A172 (cell line): ENCODE measurements at regions not wholly inside any gene's neighbourhood (a gene's known extent, or its start where the extent isn't known, plus 50 kb on each side); places are given as distances from the start of the nearest gene placed in this dataset.
"Not testable (repeated sequence)": the region's sequence is repeated elsewhere in the genome, so short reads cannot be mapped to it uniquely, and the experiment has no call there.

Experiments used
- DNase-seq: peaks from one replicate; pipeline ENCODE4 v3.0.0-alpha.2; 2015; ENCODE audit warnings: low spot score

DNA sequence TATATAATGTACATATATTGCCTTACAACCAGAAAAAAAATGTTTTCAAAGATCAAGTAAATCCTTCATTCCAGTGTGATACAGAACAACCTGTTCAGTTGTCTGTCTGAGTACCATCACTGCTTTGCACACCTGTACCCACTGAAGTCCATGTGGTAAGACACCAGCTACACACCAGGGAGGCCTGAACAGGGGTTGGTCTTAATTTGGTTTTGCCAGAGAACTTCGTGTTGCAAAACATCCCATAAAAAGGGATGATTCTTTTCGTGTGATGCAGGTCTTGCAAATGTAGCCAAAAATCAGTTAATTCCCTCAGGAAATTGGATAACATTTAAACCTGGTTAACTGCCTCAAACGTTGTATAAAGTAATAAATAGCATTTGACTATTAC, 73.7 kb upstream of the SLC1A4 start:
- DNase-seq, result no peak

DNA sequence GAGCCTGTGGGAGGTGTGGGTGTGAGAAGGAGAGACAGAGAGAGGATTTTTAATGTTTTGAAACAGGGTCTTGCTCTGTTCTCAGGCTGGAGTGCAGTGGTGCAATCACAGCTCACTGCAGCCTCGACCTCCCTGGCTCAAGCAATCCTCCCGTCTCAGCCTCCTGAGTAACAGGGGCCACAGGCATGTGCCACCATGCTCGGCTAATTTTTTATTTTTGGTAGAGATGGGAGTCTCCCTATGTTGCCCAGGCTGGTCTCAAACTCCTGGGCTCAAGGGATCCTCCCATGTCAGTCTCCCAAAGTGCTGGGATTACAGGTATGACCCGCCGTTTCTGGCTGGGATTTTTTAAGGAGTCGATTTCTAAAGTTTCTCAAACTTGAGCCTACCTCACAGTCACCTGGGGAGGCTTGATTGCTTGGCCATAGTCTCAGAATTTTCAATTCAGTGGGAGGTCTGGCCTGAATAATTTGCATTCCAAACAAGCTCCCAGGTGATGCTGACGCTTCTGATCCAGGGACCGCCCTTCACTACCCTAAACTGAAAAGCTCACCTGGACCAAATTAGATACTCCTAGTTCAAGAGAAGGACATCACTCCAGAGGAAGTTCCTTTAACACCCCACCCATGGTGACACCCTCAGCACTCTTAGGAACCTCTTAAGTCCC, 70.8 kb upstream of the SLC1A4 start:
- DNase-seq, result no peak

- DNase-seq, result no peak
These were observed 69.9 kb upstream of the SLC1A4 start for GRCh38 chr2:64919261-64919660.

GRCh38 chr2:64922482-64923384, 66.5 kb upstream of the SLC1A4 start:
- no peak for DNase-seq

DNA sequence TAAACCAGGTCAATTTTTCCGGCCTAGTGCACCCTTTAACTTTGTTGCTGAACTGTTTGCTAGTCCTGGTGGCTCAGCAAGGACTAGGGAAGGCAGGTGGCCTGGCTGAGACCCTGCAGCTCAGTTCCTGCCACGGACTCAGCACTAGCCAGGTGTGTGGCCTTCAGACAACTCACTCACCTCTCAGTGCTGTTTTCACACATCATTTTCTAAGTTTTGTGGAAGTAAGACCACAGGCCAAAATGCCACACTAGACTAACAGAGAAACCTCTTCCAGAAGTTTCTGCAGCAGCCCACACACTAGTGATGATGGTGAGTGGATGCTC, 65.9 kb upstream of the SLC1A4 start:
- no peak for DNase-seq

DNA sequence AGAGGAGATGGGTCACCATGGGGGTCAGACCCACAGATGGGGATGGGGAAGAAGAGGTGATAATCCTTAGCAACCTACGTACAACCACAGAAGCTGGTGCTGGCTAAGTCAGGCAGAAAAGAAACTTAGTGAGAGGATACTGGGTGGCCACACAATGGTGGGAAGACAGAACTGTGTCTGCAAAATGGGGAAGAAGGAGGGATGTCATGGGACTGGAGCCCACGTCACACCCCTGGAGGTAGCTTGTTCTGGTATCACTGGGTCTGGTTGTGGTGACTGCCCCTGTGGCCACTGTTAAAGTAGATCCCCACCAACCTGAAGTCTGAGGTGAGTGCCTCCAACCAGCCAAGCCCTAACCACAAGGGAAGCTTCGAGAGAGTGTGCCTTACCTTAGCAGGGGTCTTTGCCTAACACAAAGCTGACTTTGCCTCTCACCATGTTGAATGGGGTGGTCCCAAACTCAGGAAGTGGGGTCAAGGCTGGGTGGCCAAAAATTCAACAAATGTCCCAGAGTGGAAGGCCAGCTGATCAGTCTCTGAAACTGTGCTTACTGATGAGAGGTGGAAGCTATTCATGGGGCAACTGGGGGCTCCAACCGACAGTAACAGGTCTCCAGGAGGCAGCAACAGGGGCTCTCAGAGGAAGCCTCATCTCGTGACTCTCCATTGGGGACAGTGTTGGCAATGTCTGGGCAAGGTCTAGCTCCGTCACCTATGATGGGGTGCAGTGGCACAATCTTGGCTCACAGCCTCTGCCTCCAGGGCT, 64.8 kb upstream of the SLC1A4 start:
- DNase-seq, result no peak

- not testable (repeated sequence) for DNase-seq
These were observed 63.1 kb upstream of the SLC1A4 start for GRCh38 chr2:64925930-64926722.

DNA sequence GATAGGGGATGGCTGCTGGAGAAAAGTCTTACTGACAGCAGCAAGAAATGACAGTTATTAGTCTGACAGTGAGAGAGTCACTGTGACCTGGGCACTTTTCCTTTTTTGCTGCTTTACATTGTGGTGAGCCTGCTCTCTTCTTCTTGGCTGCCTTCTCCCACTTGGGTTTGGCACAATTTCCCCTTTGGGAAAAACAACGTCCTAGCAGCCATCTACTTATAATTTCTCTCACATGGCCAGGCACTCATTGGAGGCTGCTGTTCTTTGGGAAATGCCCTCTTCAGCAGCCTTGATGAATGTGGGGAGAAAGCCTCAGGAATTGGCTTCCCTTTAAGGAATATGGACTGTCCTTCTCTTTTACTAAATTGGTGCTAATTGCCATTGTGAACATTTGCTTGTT, 60.4 kb upstream of the SLC1A4 start:
- no peak for DNase-seq

DNA sequence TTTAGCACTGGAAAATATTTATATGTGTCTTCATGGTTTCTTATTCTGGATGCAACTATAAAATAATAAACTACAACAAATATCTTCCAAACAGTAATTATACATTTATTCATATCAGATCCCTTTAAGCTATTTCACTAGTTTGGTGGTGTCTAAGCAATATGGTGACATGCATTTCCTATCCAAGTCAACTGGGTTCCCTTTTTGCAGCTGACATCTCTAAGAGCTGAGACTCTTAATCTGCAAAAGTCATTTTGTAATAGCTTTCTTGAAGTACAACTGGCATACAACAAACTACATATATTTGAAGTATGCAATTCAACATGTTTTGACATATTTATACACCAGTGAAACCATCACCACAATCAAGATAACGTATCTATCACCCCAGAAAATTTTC, 59.9 kb upstream of the SLC1A4 start:
- DNase-seq, result no peak

DNA sequence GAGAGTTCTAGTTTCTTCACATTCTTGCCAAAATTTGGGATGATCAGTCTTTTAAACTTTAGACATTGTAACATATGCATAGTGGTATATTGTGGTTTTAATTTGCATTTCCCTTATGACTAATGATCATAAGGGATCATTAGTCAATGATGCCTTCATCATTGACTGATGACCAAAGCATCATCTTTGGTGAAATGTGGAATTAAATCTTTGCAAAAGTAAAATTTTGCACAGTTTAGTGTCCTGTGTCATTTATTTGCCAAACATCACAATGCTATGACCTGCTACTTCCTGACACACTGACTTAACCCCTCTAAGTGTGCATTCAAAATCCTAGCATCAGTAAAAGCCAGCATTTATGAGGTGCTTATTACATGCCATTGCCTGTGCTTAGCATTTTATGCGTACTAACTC, 58.9 kb upstream of the SLC1A4 start:
- DNase-seq, result no peak

GRCh38 chr2:64931246-64932115, 57.7 kb upstream of the SLC1A4 start:
- no peak for DNase-seq

DNA sequence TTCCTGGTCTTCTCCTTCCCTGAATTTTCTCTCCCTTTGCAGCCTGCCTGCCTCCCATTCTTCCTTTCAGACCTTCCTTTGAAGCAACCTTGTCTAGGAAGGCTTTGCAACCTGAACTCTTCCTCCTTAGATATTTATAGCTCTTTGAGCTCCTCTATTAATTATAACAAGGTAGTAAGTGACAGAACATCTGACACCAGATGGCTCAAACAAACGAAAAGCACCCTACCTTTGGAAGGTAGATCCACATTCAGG, 57.2 kb upstream of the SLC1A4 start:
- no peak for DNase-seq

- no peak for DNase-seq
These were observed 56.6 kb upstream of the SLC1A4 start for GRCh38 chr2:64932371-64933216.

DNA sequence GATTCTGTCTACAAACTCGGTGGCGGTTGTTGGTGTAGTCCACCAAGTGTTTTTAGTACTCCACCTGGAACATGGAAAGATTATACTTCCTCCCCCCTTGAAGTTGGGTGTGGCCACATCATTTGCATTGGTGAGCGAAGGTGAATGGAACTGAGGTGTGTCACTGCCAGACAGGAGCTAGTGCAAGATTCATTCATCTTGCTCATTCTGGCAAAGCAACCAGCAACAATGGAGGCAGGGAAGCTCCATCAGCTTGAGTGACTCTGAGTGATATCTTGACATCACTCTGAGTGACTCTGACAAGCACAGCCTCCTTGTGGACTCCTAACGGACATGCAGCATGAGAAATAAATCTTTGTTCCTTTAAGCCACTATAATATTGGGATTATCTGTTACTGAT, 54.7 kb upstream of the SLC1A4 start:
- no peak for DNase-seq

- no peak for DNase-seq
These were observed 52.4 kb upstream of the SLC1A4 start for GRCh38 chr2:64936809-64937208.

- not testable (repeated sequence) for DNase-seq
These were observed 51.9 kb upstream of the SLC1A4 start for GRCh38 chr2:64937314-64937686.

GRCh38 chr2:64937687-64938491, 51.3 kb upstream of the SLC1A4 start:
- no peak for DNase-seq

GRCh38 chr2:64938607-64939285, 50.5 kb upstream of the SLC1A4 start:
- no peak for DNase-seq
